ENCODE measurements at regions not wholly inside any gene's neighbourhood (a gene's known extent, or its start where the extent isn't known, plus 50 kb on each side); places are given as distances from the start of the nearest gene placed in this dataset.

- H3K27me3 ChIP-seq (ENCODE audit: control insufficient read depth, insufficient read depth, low read length): no peaks in the 10 kb centered on the region
- no peaks in the 10 kb centered on the region for H3K4me1 ChIP-seq (ENCODE audit: control insufficient read depth, insufficient read depth, low read length)
- no peak overlapping the region for H3K4me3 ChIP-seq (ENCODE audit: low read depth, low read length)
- no peak overlapping the region for H3K9ac ChIP-seq (ENCODE audit: low read length)
- no peaks in the 10 kb centered on the region for H3K9me3 ChIP-seq (ENCODE audit: control insufficient read depth, insufficient read depth, low read depth, low read length)
- no peaks in the 10 kb centered on the region for H3K36me3 ChIP-seq (ENCODE audit: control insufficient read depth, insufficient read depth, low read length)
- no peak overlapping the region for H3K27ac ChIP-seq (ENCODE audit: low read depth, low read length)
Observed at GRCh38 chr16:72349719-72350118, 177.8 kb upstream of the PMFBP1 start.

DNA sequence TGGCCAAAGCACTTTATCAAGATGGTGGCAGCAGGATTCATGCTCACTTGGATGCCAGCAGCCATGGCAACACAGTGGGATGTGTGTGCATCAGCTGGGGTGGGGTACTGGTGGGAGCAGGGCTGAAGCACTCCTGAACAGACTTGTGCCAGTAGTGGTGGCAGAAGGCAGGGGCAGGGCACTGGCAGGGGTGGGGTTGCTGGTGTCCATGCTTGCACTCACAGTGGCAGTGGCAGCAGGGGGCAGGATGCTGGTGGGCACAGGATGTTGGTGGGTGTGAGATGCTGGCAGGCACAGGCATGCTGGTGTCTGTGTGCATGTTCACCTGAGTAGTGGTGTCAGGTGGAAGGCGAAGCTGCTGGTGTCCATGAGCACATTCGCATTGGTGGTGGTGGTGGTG lies 161.0 kb upstream of the PMFBP1 start:
- H3K4me3 ChIP-seq (ENCODE audit: low read depth, low read length): no peak overlapping the region
- H3K9me3 ChIP-seq (ENCODE audit: control insufficient read depth, insufficient read depth, low read depth, low read length): no peaks in the 10 kb centered on the region; the same call in 1 of the 2 replicates
- no peak overlapping the region for H3K27ac ChIP-seq (ENCODE audit: low read depth, low read length)
- H3K4me1 ChIP-seq (ENCODE audit: control insufficient read depth, insufficient read depth, low read length): no peaks in the 10 kb centered on the region
- H3K9ac ChIP-seq (ENCODE audit: low read length): no peak overlapping the region
- no peaks in the 10 kb centered on the region for H3K27me3 ChIP-seq (ENCODE audit: control insufficient read depth, insufficient read depth, low read length)
- H3K36me3 ChIP-seq (ENCODE audit: control insufficient read depth, insufficient read depth, low read length): no peaks in the 10 kb centered on the region

DNA sequence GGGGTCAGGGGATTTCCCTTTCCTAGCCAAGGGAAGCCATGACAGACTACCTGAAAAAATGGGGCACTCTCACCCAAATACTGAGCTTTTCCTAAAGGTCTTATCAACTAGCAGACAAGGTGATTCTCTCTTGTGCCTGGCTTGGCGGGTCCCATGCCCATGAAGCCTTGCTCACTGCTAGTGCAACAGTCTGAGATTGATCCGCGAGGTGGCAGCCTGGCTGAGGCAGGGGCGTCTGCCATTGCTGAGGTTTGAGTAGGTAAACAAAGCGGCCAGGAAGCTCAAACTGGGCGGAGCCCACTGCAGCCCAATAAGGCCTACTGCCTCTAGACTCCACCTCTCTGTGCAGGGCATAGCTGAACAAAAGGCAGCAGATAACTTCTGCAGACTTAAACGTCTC lies 152.6 kb upstream of the PMFBP1 start:
- Histone ChIP-seq H3K4me1 (ENCODE audit: control insufficient read depth, insufficient read depth, low read length) (no peaks in the 10 kb centered on the region), H3K4me3 (ENCODE audit: low read depth, low read length) (no peak overlapping the region)

GRCh38 chr16:72317446-72317845 lies 145.5 kb upstream of the PMFBP1 start:
- H3K4me1 ChIP-seq (ENCODE audit: control insufficient read depth, insufficient read depth, low read length): 0 out of 2 replicates have a peak, but pooled peaks cover 3% of the 10 kb centered on the region
- no peak overlapping the region for H3K9ac ChIP-seq (ENCODE audit: low read length)
- H3K36me3 ChIP-seq (ENCODE audit: control insufficient read depth, insufficient read depth, low read length): peaks cover 2% of the 10 kb centered on the region; the same call in 1 of the 2 replicates
- peaks cover 27% of the 10 kb centered on the region for H3K9me3 ChIP-seq (ENCODE audit: control insufficient read depth, insufficient read depth, low read depth, low read length)
- no peaks in the 10 kb centered on the region for H3K27me3 ChIP-seq (ENCODE audit: control insufficient read depth, insufficient read depth, low read length)
- H3K4me3 ChIP-seq (ENCODE audit: low read depth, low read length): no peak overlapping the region
- H3K27ac ChIP-seq (ENCODE audit: low read depth, low read length): no peak overlapping the region

More for the DNA sequence above, 152.6 kb upstream of the PMFBP1 start:
- peaks cover 20% of the 10 kb centered on the region for H3K9me3 ChIP-seq (ENCODE audit: control insufficient read depth, insufficient read depth, low read depth, low read length)
- H3K36me3 ChIP-seq (ENCODE audit: control insufficient read depth, insufficient read depth, low read length): 0 out of 2 replicates have a peak, but pooled peaks cover 2% of the 10 kb centered on the region
- H3K27me3 ChIP-seq (ENCODE audit: control insufficient read depth, insufficient read depth, low read length): no peaks in the 10 kb centered on the region
- H3K9ac ChIP-seq (ENCODE audit: low read length): no peak overlapping the region
- H3K27ac ChIP-seq (ENCODE audit: low read depth, low read length): no peak overlapping the region

DNA sequence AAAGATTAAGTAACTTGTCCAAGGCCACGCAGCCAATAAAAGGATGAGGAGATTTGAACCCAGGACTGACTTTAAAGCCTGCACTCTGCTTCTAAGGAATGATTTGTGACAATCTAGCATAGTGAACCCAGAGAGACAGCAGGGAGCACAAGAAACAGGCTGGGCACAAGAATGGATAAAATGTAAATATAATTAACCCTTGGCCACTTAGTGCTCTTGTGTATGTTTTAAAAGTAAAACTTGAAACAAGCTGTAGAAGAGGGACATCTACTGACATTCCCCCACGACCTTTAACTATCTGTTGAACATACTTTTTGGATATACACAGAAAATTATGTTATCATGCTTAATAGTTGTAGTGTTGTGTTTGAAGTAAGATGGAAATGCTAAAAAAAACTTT lies 141.9 kb upstream of the PMFBP1 start:
- H3K4me3 ChIP-seq (ENCODE audit: low read depth, low read length): no peak overlapping the region
- H3K27me3 ChIP-seq (ENCODE audit: control insufficient read depth, insufficient read depth, low read length): no peaks in the 10 kb centered on the region
- H3K9ac ChIP-seq (ENCODE audit: low read length): no peak overlapping the region
- 0 out of 2 replicates have a peak, but pooled peaks cover 3% of the 10 kb centered on the region for H3K4me1 ChIP-seq (ENCODE audit: control insufficient read depth, insufficient read depth, low read length)
- no peak overlapping the region for H3K27ac ChIP-seq (ENCODE audit: low read depth, low read length)
- no peaks in the 10 kb centered on the region for H3K36me3 ChIP-seq (ENCODE audit: control insufficient read depth, insufficient read depth, low read length)
- H3K9me3 ChIP-seq (ENCODE audit: control insufficient read depth, insufficient read depth, low read depth, low read length): peaks cover 4% of the 10 kb centered on the region; the same call in 1 of the 2 replicates

GRCh38 chr16:72312828-72313227 lies 140.9 kb upstream of the PMFBP1 start:
- H3K36me3 ChIP-seq (ENCODE audit: control insufficient read depth, insufficient read depth, low read length): no peaks in the 10 kb centered on the region
- peaks cover 2% of the 10 kb centered on the region; the same call in 1 of the 2 replicates for H3K9me3 ChIP-seq (ENCODE audit: control insufficient read depth, insufficient read depth, low read depth, low read length)
- H3K27ac ChIP-seq (ENCODE audit: low read depth, low read length): no peak overlapping the region
- no peaks in the 10 kb centered on the region for H3K27me3 ChIP-seq (ENCODE audit: control insufficient read depth, insufficient read depth, low read length)
- H3K4me3 ChIP-seq (ENCODE audit: low read depth, low read length): no peak overlapping the region
- H3K4me1 ChIP-seq (ENCODE audit: control insufficient read depth, insufficient read depth, low read length): 0 out of 2 replicates have a peak, but pooled peaks cover 3% of the 10 kb centered on the region
- no peak overlapping the region for H3K9ac ChIP-seq (ENCODE audit: low read length)

DNA sequence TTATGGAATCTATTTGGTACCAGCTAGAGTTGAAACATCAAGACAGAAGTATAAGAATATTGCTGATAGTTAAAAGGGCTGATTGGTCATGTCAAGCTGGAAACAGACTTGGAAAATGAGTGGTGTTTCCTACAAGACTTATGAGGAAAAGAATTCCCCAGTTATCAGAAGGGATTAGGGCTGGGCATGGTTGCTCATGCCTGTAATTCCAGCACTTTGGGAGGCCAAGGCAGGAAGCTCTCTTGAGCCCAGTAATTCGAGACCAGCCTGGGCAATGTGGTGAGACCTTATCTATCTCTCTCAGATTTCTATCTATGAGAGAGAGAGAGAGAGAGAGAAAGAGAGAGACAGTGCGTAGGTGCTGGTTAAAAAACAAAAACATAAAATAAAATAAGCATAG lies 139.5 kb upstream of the PMFBP1 start:
- Histone ChIP-seq H3K36me3 (ENCODE audit: control insufficient read depth, insufficient read depth, low read length) (no peaks in the 10 kb centered on the region), H3K27me3 (ENCODE audit: control insufficient read depth, insufficient read depth, low read length) (no peaks in the 10 kb centered on the region), H3K4me3 (ENCODE audit: low read depth, low read length) (no peak overlapping the region), H3K27ac (ENCODE audit: low read depth, low read length) (no peak overlapping the region), H3K9ac (ENCODE audit: low read length) (no peak overlapping the region), H3K4me1 (ENCODE audit: control insufficient read depth, insufficient read depth, low read length) (0 out of 2 replicates have a peak, but pooled peaks cover 3% of the 10 kb centered on the region), H3K9me3 (ENCODE audit: control insufficient read depth, insufficient read depth, low read depth, low read length) (no peaks in the 10 kb centered on the region; the same call in 1 of the 2 replicates)

GRCh38 chr16:72309001-72309400 lies 137.0 kb upstream of the PMFBP1 start:
- Histone ChIP-seq H3K4me1 (ENCODE audit: control insufficient read depth, insufficient read depth, low read length) (0 out of 2 replicates have a peak, but pooled peaks cover 3% of the 10 kb centered on the region), H3K4me3 (ENCODE audit: low read depth, low read length) (no peak overlapping the region), H3K36me3 (ENCODE audit: control insufficient read depth, insufficient read depth, low read length) (no peaks in the 10 kb centered on the region), H3K9ac (ENCODE audit: low read length) (no peak overlapping the region), H3K27ac (ENCODE audit: low read depth, low read length) (no peak overlapping the region), H3K9me3 (ENCODE audit: control insufficient read depth, insufficient read depth, low read depth, low read length) (no peaks in the 10 kb centered on the region; the same call in none of the 2 replicates), H3K27me3 (ENCODE audit: control insufficient read depth, insufficient read depth, low read length) (no peaks in the 10 kb centered on the region)

GRCh38 chr16:72308396-72308795 lies 136.4 kb upstream of the PMFBP1 start:
- H3K27ac ChIP-seq (ENCODE audit: low read depth, low read length): no peak overlapping the region
- H3K4me3 ChIP-seq (ENCODE audit: low read depth, low read length): no peak overlapping the region
- H3K36me3 ChIP-seq (ENCODE audit: control insufficient read depth, insufficient read depth, low read length): no peaks in the 10 kb centered on the region
- 0 out of 2 replicates have a peak, but pooled peaks cover 3% of the 10 kb centered on the region for H3K4me1 ChIP-seq (ENCODE audit: control insufficient read depth, insufficient read depth, low read length)
- H3K27me3 ChIP-seq (ENCODE audit: control insufficient read depth, insufficient read depth, low read length): no peaks in the 10 kb centered on the region
- no peaks in the 10 kb centered on the region; the same call in none of the 2 replicates for H3K9me3 ChIP-seq (ENCODE audit: control insufficient read depth, insufficient read depth, low read depth, low read length)
- no peak overlapping the region for H3K9ac ChIP-seq (ENCODE audit: low read length)

GRCh38 chr16:72302332-72302731 lies 130.4 kb upstream of the PMFBP1 start:
- H3K9ac ChIP-seq (ENCODE audit: low read length): no peak overlapping the region
- no peak overlapping the region for H3K4me3 ChIP-seq (ENCODE audit: low read depth, low read length)
- peaks cover 6% of the 10 kb centered on the region; the same call in 1 of the 2 replicates for H3K4me1 ChIP-seq (ENCODE audit: control insufficient read depth, insufficient read depth, low read length)
- no peaks in the 10 kb centered on the region; the same call in 1 of the 2 replicates for H3K9me3 ChIP-seq (ENCODE audit: control insufficient read depth, insufficient read depth, low read depth, low read length)
- H3K27me3 ChIP-seq (ENCODE audit: control insufficient read depth, insufficient read depth, low read length): no peaks in the 10 kb centered on the region
- H3K27ac ChIP-seq (ENCODE audit: low read depth, low read length): no peak overlapping the region; the same call in 1 of the 2 replicates
- H3K36me3 ChIP-seq (ENCODE audit: control insufficient read depth, insufficient read depth, low read length): no peaks in the 10 kb centered on the region

- H3K4me1 ChIP-seq (ENCODE audit: control insufficient read depth, insufficient read depth, low read length): peaks cover 6% of the 10 kb centered on the region; the same call in 1 of the 2 replicates
- no peak overlapping the region for H3K9ac ChIP-seq (ENCODE audit: low read length)
- H3K36me3 ChIP-seq (ENCODE audit: control insufficient read depth, insufficient read depth, low read length): no peaks in the 10 kb centered on the region
- H3K27me3 ChIP-seq (ENCODE audit: control insufficient read depth, insufficient read depth, low read length): no peaks in the 10 kb centered on the region
- H3K9me3 ChIP-seq (ENCODE audit: control insufficient read depth, insufficient read depth, low read depth, low read length): no peaks in the 10 kb centered on the region; the same call in 1 of the 2 replicates
- H3K27ac ChIP-seq (ENCODE audit: low read depth, low read length): no peak overlapping the region
- H3K4me3 ChIP-seq (ENCODE audit: low read depth, low read length): no peak overlapping the region
Observed at GRCh38 chr16:72301523-72302236, 129.7 kb upstream of the PMFBP1 start.

All from HUES6 (cell line).